ENCODE measurements at regions not wholly inside any gene's neighbourhood (a gene's known extent, or its start where the extent isn't known, plus 50 kb on each side); places are given as distances from the start of the nearest gene placed in this dataset.

GRCh38 chr13:84831666-84832657 lies 949.7 kb upstream of the SLITRK1 start:
- Histone ChIP-seq H3K9me3 (ENCODE audit: control insufficient read depth, insufficient read depth, low read length) (peaks cover 9% of the 10 kb centered on the region; the same call in 1 of the 2 replicates), H3K27ac (ENCODE audit: low read depth, low read length) (no peak overlapping the region), H3K27me3 (ENCODE audit: control insufficient read depth, insufficient read depth, low read length) (no peaks in the 10 kb centered on the region), H3K4me3 (ENCODE audit: low read depth, low read length) (no peak overlapping the region)
- TF ChIP-seq CTCF (IDR thresholded peaks at IDR 0.05; ENCODE audit: low read depth, low read length) = no peak
- ChIA-PET CTCF (no interaction called here), POLR2A (no interaction called here)
- DNase-seq (ENCODE audit: low read depth, low spot score) = no peak

GRCh38 chr13:84823528-84823927 lies 941.3 kb upstream of the SLITRK1 start:
- POLR2A ChIA-PET = no interaction called here
- Histone ChIP-seq H3K9me3 (ENCODE audit: control insufficient read depth, insufficient read depth, low read length) (no peaks in the 10 kb centered on the region), H3K27me3 (ENCODE audit: control insufficient read depth, insufficient read depth, low read length) (no peaks in the 10 kb centered on the region), H3K4me3 (ENCODE audit: low read depth, low read length) (no peak overlapping the region), H3K27ac (ENCODE audit: low read depth, low read length) (no peak overlapping the region)
- no peak for DNase-seq (ENCODE audit: low read depth, low spot score)
- TF ChIP-seq CTCF (IDR thresholded peaks at IDR 0.05; ENCODE audit: low read depth, low read length) = no peak
- CTCF ChIA-PET = no interaction called here

GRCh38 chr13:84821261-84821660 lies 939.0 kb upstream of the SLITRK1 start:
- ChIA-PET POLR2A (no interaction called here), CTCF (no interaction called here)
- no peak for TF ChIP-seq CTCF (IDR thresholded peaks at IDR 0.05; ENCODE audit: low read depth, low read length)
- Histone ChIP-seq H3K27ac (ENCODE audit: low read depth, low read length) (no peak overlapping the region), H3K27me3 (ENCODE audit: control insufficient read depth, insufficient read depth, low read length) (no peaks in the 10 kb centered on the region), H3K9me3 (ENCODE audit: control insufficient read depth, insufficient read depth, low read length) (no peaks in the 10 kb centered on the region), H3K4me3 (ENCODE audit: low read depth, low read length) (no peak overlapping the region)
- no peak for DNase-seq (ENCODE audit: low read depth, low spot score)

- TF ChIP-seq CTCF (IDR thresholded peaks at IDR 0.05; ENCODE audit: low read depth, low read length) = no peak
- ChIA-PET CTCF (no interaction called here), POLR2A (no interaction called here)
- no peak overlapping the region for H3K4me3 ChIP-seq (ENCODE audit: low read depth, low read length)
- H3K27ac ChIP-seq (ENCODE audit: low read depth, low read length) = no peak overlapping the region
- DNase-seq (ENCODE audit: low read depth, low spot score) = no peak
- H3K27me3 ChIP-seq (ENCODE audit: control insufficient read depth, insufficient read depth, low read length) = no peaks in the 10 kb centered on the region
- H3K9me3 ChIP-seq (ENCODE audit: control insufficient read depth, insufficient read depth, low read length) = no peaks in the 10 kb centered on the region
These were observed 934.4 kb upstream of the SLITRK1 start for GRCh38 chr13:84816567-84817105.

- DNase-seq (ENCODE audit: low read depth, low spot score) = no peak
- Histone ChIP-seq H3K27ac (ENCODE audit: low read depth, low read length) (no peak overlapping the region), H3K9me3 (ENCODE audit: control insufficient read depth, insufficient read depth, low read length) (no peaks in the 10 kb centered on the region), H3K4me3 (ENCODE audit: low read depth, low read length) (no peak overlapping the region), H3K27me3 (ENCODE audit: control insufficient read depth, insufficient read depth, low read length) (no peaks in the 10 kb centered on the region)
- no peak for TF ChIP-seq CTCF (IDR thresholded peaks at IDR 0.05; ENCODE audit: low read depth, low read length)
- CTCF ChIA-PET = no interaction called here
- POLR2A ChIA-PET = no interaction called here
These were observed 930.5 kb upstream of the SLITRK1 start for GRCh38 chr13:84812789-84813188.
